Ecto neural progenitor cell (in vitro differentiated cells): ENCODE measurements at regions not wholly inside any gene's neighbourhood (a gene's known extent, or its start where the extent isn't known, plus 50 kb on each side); places are given as distances from the start of the nearest gene placed in this dataset.
"Not testable (repeated sequence)": the region's sequence is repeated elsewhere in the genome, so short reads cannot be mapped to it uniquely, and the experiment has no call there.

Experiments
- DNase-seq: peaks from one replicate; pipeline ENCODE4 v3.0.0-alpha.2; 2018; ENCODE audit warnings: low spot score

- DNase-seq: no peak
These were observed 164.8 kb upstream of the WWC1 start for GRCh38 chr5:168126606-168127005.

- DNase-seq: no peak
These were observed 163.3 kb upstream of the WWC1 start for GRCh38 chr5:168128111-168128510.

GRCh38 chr5:168128557-168128956 is 162.9 kb upstream of the WWC1 start:
- DNase-seq: no peak

GRCh38 chr5:168131519-168131918 is 159.9 kb upstream of the WWC1 start:
- no peak for DNase-seq

- DNase-seq: no peak
These were observed 159.2 kb upstream of the WWC1 start for GRCh38 chr5:168132241-168132641.

GRCh38 chr5:168135897-168136296 is 155.5 kb upstream of the WWC1 start:
- DNase-seq: no peak

GRCh38 chr5:168136340-168136739 is 155.1 kb upstream of the WWC1 start:
- no peak for DNase-seq

GRCh38 chr5:168137265-168137664 is 154.2 kb upstream of the WWC1 start:
- DNase-seq: no peak

GRCh38 chr5:168140241-168140640 is 151.2 kb upstream of the WWC1 start:
- no peak for DNase-seq

GRCh38 chr5:168142402-168142801 is 149.0 kb upstream of the WWC1 start:
- DNase-seq: no peak

- not testable (repeated sequence) for DNase-seq
These were observed 147.9 kb upstream of the WWC1 start for GRCh38 chr5:168143521-168143920.

GRCh38 chr5:168147106-168147505 is 144.3 kb upstream of the WWC1 start:
- no peak for DNase-seq

GRCh38 chr5:168147568-168148360 is 143.7 kb upstream of the WWC1 start:
- no peak for DNase-seq

GRCh38 chr5:168151041-168151440 is 140.4 kb upstream of the WWC1 start:
- DNase-seq: no peak

GRCh38 chr5:168152660-168153059 is 138.8 kb upstream of the WWC1 start:
- DNase-seq: no peak

- no peak for DNase-seq
These were observed 138.1 kb upstream of the WWC1 start for GRCh38 chr5:168153263-168153875.

GRCh38 chr5:168153876-168154270 is 137.6 kb upstream of the WWC1 start:
- DNase-seq: no peak

GRCh38 chr5:168155585-168155984 is 135.9 kb upstream of the WWC1 start:
- DNase-seq: no peak

- no peak for DNase-seq
These were observed 135.3 kb upstream of the WWC1 start for GRCh38 chr5:168156170-168156569.

GRCh38 chr5:168157141-168157540 is 134.3 kb upstream of the WWC1 start:
- no peak for DNase-seq

GRCh38 chr5:168159425-168159824 is 132.0 kb upstream of the WWC1 start:
- no peak for DNase-seq

- DNase-seq: no peak
These were observed 129.0 kb upstream of the WWC1 start for GRCh38 chr5:168162464-168162863.

- DNase-seq: no peak
These were observed 127.5 kb upstream of the WWC1 start for GRCh38 chr5:168163966-168164365.
